Caco-2 (cell line): ENCODE measurements at regions not wholly inside any gene's neighbourhood (a gene's known extent, or its start where the extent isn't known, plus 50 kb on each side); places are given as distances from the start of the nearest gene placed in this dataset.

Source experiments
- BruUV-seq: library from RNA; stranded (reverse); fragments of 400-500 nt; replicated peaks from 2 replicates; lab custom pipeline; 2021; lab: Mats Ljungman, UMichigan
- CTCF ChIA-PET: fragments of 300-600 bp; sonication (Branson Sonifier 250); formaldehyde crosslinking; loops from one replicate; lab custom pipeline; 2022; ENCODE audit warnings: antibody characterized with exemption; lab: Charles Lee
- POLR2A ChIA-PET: fragments of 300-600 bp; sonication (Branson Sonifier 250); formaldehyde crosslinking; loops from one replicate; lab custom pipeline; 2022; ENCODE audit warnings: antibody characterized with exemption; lab: Charles Lee
- DNase-seq, 2 experiments: peaks; one replicate each; pipeline versions ENCODE4 v3.0.0 to v3.0.0-alpha.2; 2020 to 2022
- H3K27me3 ChIP-seq: replicated peaks from 2 replicates; pipeline ENCODE4 v1.6.0; 2011; ENCODE audit warnings: low read length; ENCODE audit not compliant: control insufficient read depth, insufficient read depth
- H3K36me3 ChIP-seq: 2 replicates; pipeline ENCODE4 v1.5.1; 2011; ENCODE audit warnings: low read length; ENCODE audit not compliant: control insufficient read depth, insufficient read depth
- H3K4me1 ChIP-seq: fragments of 250-450 bp; sonication (Bioruptor Pico); 2 replicates; pipeline ENCODE4 v1.5.1; 2020; ENCODE audit warnings: mild to moderate bottlenecking
- H3K4me3 ChIP-seq: 2 replicates; pipeline ENCODE4 v1.5.1; 2011; ENCODE audit warnings: low read depth, mild to moderate bottlenecking, control low read depth, low read length
- H3K9me3 ChIP-seq: fragments of 250-450 bp; sonication (Bioruptor Pico); 2 replicates; pipeline ENCODE4 v1.5.1; 2020; ENCODE audit warnings: mild to moderate bottlenecking, moderate library complexity
- H3K27ac Mint-ChIP-seq: one replicate; pipeline ENCODE4 v1.8.0; 2022; ENCODE audit warnings: mixed read lengths; ENCODE audit not compliant: unreplicated experiment
- H3K27me3 Mint-ChIP-seq: one replicate; pipeline ENCODE4 v1.8.0; 2022; ENCODE audit warnings: mixed read lengths; ENCODE audit not compliant: insufficient read depth, unreplicated experiment
- H3K36me3 Mint-ChIP-seq: one replicate; pipeline ENCODE4 v1.8.0; 2022; ENCODE audit warnings: mild to moderate bottlenecking, mixed read lengths; ENCODE audit not compliant: insufficient read depth, unreplicated experiment
- H3K4me1 Mint-ChIP-seq: one replicate; pipeline ENCODE4 v1.8.0; 2022; ENCODE audit warnings: low read depth, mixed read lengths; ENCODE audit not compliant: unreplicated experiment
- H3K4me3 Mint-ChIP-seq: one replicate; pipeline ENCODE4 v1.8.0; 2022; ENCODE audit warnings: mild to moderate bottlenecking, moderate library complexity, mixed read lengths; ENCODE audit not compliant: unreplicated experiment
- H3K9me3 Mint-ChIP-seq: one replicate; pipeline ENCODE4 v1.8.0; 2022; ENCODE audit warnings: mixed read lengths; ENCODE audit not compliant: unreplicated experiment
- CTCF ChIP-seq, 2 experiments: fragments of 200-600 bp in 1 of 2; IDR thresholded peaks; 1 replicate in 1 of 2; 2 replicates in 1 of 2; pipeline versions ENCODE4 v1.5.1 to v1.8.0; 2011 to 2022; ENCODE audit warnings: antibody characterized with exemption in 1 of 2, control low read depth in 1 of 2, inconsistent platforms in 1 of 2, low read depth in 1 of 2, low read length in 1 of 2, mild to moderate bottlenecking in 1 of 2, moderate library complexity in 1 of 2; ENCODE audit not compliant: insufficient read depth in 1 of 2, severe bottlenecking in 1 of 2, unreplicated experiment in 1 of 2
- intact Hi-C: fragments of 100-400 bp; cut with micrococcal nuclease; formaldehyde crosslinking; loops from one replicate; pipeline ENCODE4 v1.10.0; 2022; ENCODE audit not compliant: unreplicated experiment

DNA sequence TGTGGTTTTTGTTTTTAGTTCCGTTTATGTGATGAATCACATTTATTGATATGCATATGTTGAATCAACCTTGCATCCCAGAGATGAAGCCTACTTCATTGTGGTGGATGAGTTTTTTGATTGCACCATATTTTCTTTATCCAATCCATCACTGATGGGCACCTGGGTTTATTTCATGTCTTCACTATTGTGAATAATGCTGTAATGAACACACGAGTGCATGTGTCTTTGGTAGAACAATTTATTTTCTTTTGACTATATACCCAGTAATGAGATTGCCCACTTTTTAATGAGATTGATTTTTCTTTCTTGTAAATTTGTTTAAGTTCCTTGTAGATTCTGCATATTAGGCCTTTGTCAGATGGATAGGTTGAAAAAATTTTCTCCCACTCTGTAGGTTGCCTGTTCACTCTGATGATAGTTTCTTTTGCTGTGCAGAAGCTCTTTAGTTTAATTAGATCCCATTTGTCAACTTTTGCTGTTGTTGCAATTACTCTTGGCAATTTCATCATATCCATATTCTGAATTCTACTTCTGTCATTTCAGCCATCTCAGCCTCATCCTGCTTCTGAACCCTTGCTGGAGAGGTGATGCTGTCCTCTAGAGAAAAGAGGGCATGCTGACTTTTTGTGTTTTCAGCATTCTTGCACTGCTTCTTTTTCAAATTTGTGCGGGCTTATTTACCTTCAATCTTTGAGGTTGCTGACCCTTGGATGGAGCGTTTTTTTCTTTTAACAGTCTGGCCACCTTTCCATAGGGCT, 96.2 kb upstream of the CTAGE1 start:
- Mint-ChIP-seq H3K9me3 (no peaks in the 10 kb centered on the region), H3K27ac (no peak overlapping the region), H3K4me1 (no peaks in the 10 kb centered on the region), H3K4me3 (no peak overlapping the region), H3K36me3 (no peaks in the 10 kb centered on the region), H3K27me3 (no peaks in the 10 kb centered on the region)
- BruUV-seq = no TSS peak
- DNase-seq = no peak
- ChIA-PET POLR2A (no interaction called here), CTCF (no interaction called here)
- no peak overlapping the region for H3K4me3 ChIP-seq
- no peaks in the 10 kb centered on the region for H3K36me3 ChIP-seq
- intact Hi-C loops = no loop called here
- no peaks in the 10 kb centered on the region for H3K4me1 ChIP-seq
- TF ChIP-seq CTCF (IDR thresholded peaks at IDR 0.05; ENCODE audit: insufficient read depth in 1 of 2, low read depth in 1 of 2, low read length in 1 of 2, severe bottlenecking in 1 of 2, unreplicated experiment in 1 of 2) = no peak
- no peaks in the 10 kb centered on the region for H3K9me3 ChIP-seq
- H3K27me3 ChIP-seq = no peaks in the 10 kb centered on the region

DNA sequence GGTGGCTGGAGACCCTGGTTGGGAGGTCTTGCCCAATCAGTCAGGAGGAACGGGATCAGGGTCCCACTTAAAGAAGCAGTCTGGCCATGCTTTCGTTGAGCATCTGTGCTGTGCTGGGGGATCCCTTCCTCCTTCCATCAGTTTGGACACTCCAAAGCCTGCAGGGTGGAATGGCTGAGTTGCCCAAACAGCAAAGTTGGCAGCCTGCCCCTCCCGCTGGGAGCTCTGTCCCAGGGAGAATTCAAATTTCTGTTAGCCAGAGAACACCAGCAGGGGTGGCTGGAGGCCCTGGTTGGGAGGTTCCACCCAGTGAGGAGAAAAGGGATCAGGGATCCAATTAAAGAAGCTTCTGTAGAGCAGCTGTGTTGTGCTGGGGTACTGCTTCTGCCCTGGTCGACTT, 96.9 kb upstream of the CTAGE1 start:
- no peak overlapping the region for H3K27ac Mint-ChIP-seq
- Histone ChIP-seq H3K9me3 (no peaks in the 10 kb centered on the region), H3K4me3 (no peak overlapping the region), H3K36me3 (no peaks in the 10 kb centered on the region), H3K4me1 (no peaks in the 10 kb centered on the region), H3K27me3 (no peaks in the 10 kb centered on the region)
- TF ChIP-seq CTCF (IDR thresholded peaks at IDR 0.05; ENCODE audit: insufficient read depth in 1 of 2, low read depth in 1 of 2, low read length in 1 of 2, severe bottlenecking in 1 of 2, unreplicated experiment in 1 of 2) = no peak
- no peak for DNase-seq
- no TSS peak for BruUV-seq
- ChIA-PET POLR2A (no interaction called here), CTCF (no interaction called here)
- intact Hi-C loops = no loop called here
- no peaks in the 10 kb centered on the region for H3K27me3 Mint-ChIP-seq
- no peaks in the 10 kb centered on the region for H3K9me3 Mint-ChIP-seq
- H3K4me3 Mint-ChIP-seq = no peak overlapping the region
- H3K4me1 Mint-ChIP-seq = no peaks in the 10 kb centered on the region
- H3K36me3 Mint-ChIP-seq = no peaks in the 10 kb centered on the region

- CTCF ChIA-PET = no interaction called here
- no peaks in the 10 kb centered on the region for H3K27me3 Mint-ChIP-seq
- Histone ChIP-seq H3K27me3 (no peaks in the 10 kb centered on the region), H3K4me1 (no peaks in the 10 kb centered on the region), H3K36me3 (no peaks in the 10 kb centered on the region), H3K4me3 (no peak overlapping the region), H3K9me3 (no peaks in the 10 kb centered on the region)
- H3K27ac Mint-ChIP-seq = no peak overlapping the region
- no TSS peak for BruUV-seq
- no peaks in the 10 kb centered on the region for H3K4me1 Mint-ChIP-seq
- intact Hi-C loops = no loop called here
- POLR2A ChIA-PET = no interaction called here
- TF ChIP-seq CTCF (IDR thresholded peaks at IDR 0.05; ENCODE audit: insufficient read depth in 1 of 2, low read depth in 1 of 2, low read length in 1 of 2, severe bottlenecking in 1 of 2, unreplicated experiment in 1 of 2) = no peak
- H3K9me3 Mint-ChIP-seq = no peaks in the 10 kb centered on the region
- DNase-seq = no peak
- no peak overlapping the region for H3K4me3 Mint-ChIP-seq
- H3K36me3 Mint-ChIP-seq = no peaks in the 10 kb centered on the region
These were observed 97.5 kb upstream of the CTAGE1 start for GRCh38 chr18:22515250-22515649.
